Cardiac muscle cell (in vitro differentiated cells and primary cell): ENCODE measurements at regions not wholly inside any gene's neighbourhood (a gene's known extent, or its start where the extent isn't known, plus 50 kb on each side); places are given as distances from the start of the nearest gene placed in this dataset.

ENCODE experiments used
- DNase-seq, 2 donors: peaks; one replicate each; pipeline versions ENCODE4 v3.0.0 to v3.0.0-alpha.2; 2010 to 2017; ENCODE audit warnings: low read depth in 1 of 2, low spot score in 1 of 2
- H3K27ac ChIP-seq: fragments of 200-600 bp; sonication (generic); 2 replicates; pipeline ENCODE4 v1.5.1; 2016
- H3K27me3 ChIP-seq: fragments of 200-600 bp; sonication (generic); 2 replicates; pipeline ENCODE4 v1.6.0; 2016; ENCODE audit warnings: control low read depth
- H3K36me3 ChIP-seq: fragments of 200-600 bp; sonication (generic); 2 replicates; pipeline ENCODE4 v1.5.1; 2016; ENCODE audit warnings: control low read depth
- H3K4me1 ChIP-seq: fragments of 200-600 bp; sonication (generic); 2 replicates; pipeline ENCODE4 v1.8.1; 2017; ENCODE audit warnings: low read depth, mild to moderate bottlenecking, mixed run types
- H3K4me3 ChIP-seq: fragments of 200-600 bp; sonication (generic); 2 replicates; pipeline ENCODE4 v1.5.1; 2016; ENCODE audit warnings: mild to moderate bottlenecking
- H3K9me3 ChIP-seq: fragments of 200-600 bp; sonication (generic); 2 replicates; pipeline ENCODE4 v1.5.1; 2017; ENCODE audit warnings: low read depth, mild to moderate bottlenecking, control low read depth
- CTCF ChIP-seq: IDR thresholded peaks from 2 replicates; pipeline ENCODE4 v1.5.1; 2012; ENCODE audit warnings: low read depth, mild to moderate bottlenecking, low read length

- TF ChIP-seq CTCF = no peak
- no peak for DNase-seq
- H3K4me3 ChIP-seq = no peak overlapping the region
- H3K4me1 ChIP-seq = no peaks in the 10 kb centered on the region
- no peaks in the 10 kb centered on the region for H3K9me3 ChIP-seq
- no peak overlapping the region for H3K27ac ChIP-seq
- H3K27me3 ChIP-seq = no peaks in the 10 kb centered on the region
- H3K36me3 ChIP-seq = no peaks in the 10 kb centered on the region
Observed at GRCh38 chr9:84447305-84447704, 106.7 kb upstream of the SLC28A3 start.

DNA sequence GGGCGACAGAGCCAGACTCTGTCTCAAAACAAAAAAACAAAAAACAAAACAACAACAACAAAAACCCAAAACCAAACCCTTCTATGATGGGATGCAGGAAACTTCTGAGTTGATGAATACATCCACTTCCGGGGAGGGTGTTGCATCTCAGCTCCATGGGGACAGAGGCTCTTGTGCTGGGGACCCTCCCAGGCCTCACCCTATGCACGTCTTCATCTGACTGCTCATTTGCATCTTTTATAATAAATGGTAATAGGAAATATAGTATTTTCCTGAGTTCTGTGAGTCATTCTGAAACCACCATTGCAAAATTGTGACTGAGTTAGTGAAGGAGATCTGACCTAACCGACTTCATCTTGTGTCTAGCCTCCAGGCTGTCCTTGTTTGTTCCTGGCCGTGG is 109.5 kb upstream of the SLC28A3 start:
- Histone ChIP-seq H3K4me3 (no peak overlapping the region), H3K9me3 (no peaks in the 10 kb centered on the region), H3K27ac (no peak overlapping the region), H3K36me3 (no peaks in the 10 kb centered on the region), H3K27me3 (no peaks in the 10 kb centered on the region), H3K4me1 (no peaks in the 10 kb centered on the region)
- TF ChIP-seq CTCF = no peak
- DNase-seq = no peak

GRCh38 chr9:84456527-84456926 is 116.0 kb upstream of the SLC28A3 start:
- Histone ChIP-seq H3K27me3 (no peaks in the 10 kb centered on the region), H3K9me3 (no peaks in the 10 kb centered on the region), H3K36me3 (no peaks in the 10 kb centered on the region), H3K27ac (no peak overlapping the region), H3K4me3 (no peak overlapping the region), H3K4me1 (no peaks in the 10 kb centered on the region)
- TF ChIP-seq CTCF = no peak
- no peak for DNase-seq

DNA sequence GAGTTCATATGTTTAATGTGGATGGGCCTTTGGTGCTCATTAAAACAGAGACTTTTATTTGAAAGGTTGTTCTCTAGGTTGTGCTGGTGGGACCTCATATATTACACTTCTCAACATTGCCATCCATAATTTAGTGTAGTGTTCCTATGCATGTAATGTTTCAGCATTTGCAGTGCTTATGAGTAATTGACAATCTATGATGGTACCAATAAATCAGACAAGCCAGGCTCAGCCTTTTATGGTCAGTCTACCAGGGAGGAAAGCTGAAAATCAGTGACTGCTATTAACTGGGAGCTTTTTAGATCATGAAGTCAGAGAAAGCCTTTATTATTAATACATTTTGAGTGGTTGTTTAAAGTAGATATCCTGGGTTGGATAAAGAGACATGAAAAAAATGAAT is 120.1 kb upstream of the SLC28A3 start:
- Histone ChIP-seq H3K36me3 (no peaks in the 10 kb centered on the region), H3K4me1 (no peaks in the 10 kb centered on the region), H3K9me3 (no peaks in the 10 kb centered on the region), H3K27ac (no peak overlapping the region), H3K27me3 (no peaks in the 10 kb centered on the region), H3K4me3 (no peak overlapping the region)
- no peak for TF ChIP-seq CTCF
- DNase-seq = no peak

DNA sequence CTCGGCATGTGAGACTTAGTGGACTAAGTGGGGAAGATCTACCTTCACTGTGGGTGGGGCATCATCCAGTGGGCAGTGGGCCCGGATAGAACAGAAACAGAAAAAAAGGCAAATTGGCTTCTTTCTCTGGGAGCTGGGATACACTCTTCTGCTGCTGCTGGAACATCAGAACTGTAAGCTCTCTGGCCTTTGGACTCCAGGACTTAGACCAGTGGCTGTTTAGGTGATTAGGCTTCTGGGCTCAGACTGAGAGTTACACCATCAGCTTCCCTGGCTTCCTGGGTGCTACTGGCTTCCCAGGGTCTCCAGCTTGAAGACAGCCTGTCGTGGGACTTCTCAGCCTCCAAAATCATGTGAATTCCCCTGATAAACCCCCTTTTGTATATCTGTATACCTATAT is 122.7 kb upstream of the SLC28A3 start:
- H3K4me3 ChIP-seq = no peak overlapping the region
- no peaks in the 10 kb centered on the region for H3K4me1 ChIP-seq
- TF ChIP-seq CTCF = no peak
- H3K9me3 ChIP-seq = no peaks in the 10 kb centered on the region
- H3K36me3 ChIP-seq = no peaks in the 10 kb centered on the region
- no peak overlapping the region for H3K27ac ChIP-seq
- no peaks in the 10 kb centered on the region for H3K27me3 ChIP-seq
- DNase-seq = no peak
